Activated gamma-delta T cell treated with Interleukin-2 at 50 U/mL for 16 hours (primary cell): ENCODE measurements at regions not wholly inside any gene's neighbourhood (a gene's known extent, or its start where the extent isn't known, plus 50 kb on each side); places are given as distances from the start of the nearest gene placed in this dataset.

Experiments
- DNase-seq: peaks from one replicate; pipeline ENCODE4 v3.0.0-alpha.2; 2020

DNA sequence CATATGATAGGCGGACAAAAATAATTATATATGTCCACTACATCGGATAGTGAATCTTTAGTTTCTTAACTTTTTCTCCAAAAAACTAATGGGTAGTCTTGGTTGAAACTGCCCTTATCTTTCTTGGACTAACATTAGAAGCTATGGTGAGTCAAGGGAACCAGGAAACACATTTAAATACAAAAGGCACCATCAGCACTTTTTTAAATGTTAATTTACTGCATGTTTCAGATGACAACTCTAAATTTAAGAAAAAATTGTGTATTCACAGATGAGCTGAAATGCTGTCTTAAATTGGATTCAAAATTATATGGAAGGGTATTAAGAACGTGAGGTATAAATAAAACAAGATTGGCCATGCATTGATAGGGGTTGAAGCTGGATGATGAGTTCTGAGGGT lies 75.6 kb upstream of the CERS6 start:
- DNase-seq = no peak

DNA sequence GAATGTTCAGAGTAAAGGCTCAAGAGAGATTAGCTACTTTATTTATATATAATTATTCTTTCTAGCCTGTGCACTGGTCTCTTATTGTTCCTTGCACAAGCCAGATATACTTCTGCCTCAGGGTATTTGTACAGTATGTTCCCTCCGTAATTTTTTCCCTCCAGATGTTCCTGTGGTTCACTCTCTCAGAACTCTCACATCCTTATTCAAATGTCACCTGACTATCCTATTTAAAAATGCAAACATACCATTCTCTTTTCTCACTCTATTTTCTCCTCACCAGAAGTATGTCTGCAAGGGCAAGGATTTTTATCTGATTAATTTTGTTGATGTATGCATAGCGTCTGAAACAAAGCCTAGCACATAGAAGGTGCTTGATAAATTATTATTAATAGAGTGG lies 64.0 kb upstream of the CERS6 start:
- DNase-seq = no peak

GRCh38 chr2:168392797-168393196 lies 63.3 kb upstream of the CERS6 start:
- no peak for DNase-seq

DNA sequence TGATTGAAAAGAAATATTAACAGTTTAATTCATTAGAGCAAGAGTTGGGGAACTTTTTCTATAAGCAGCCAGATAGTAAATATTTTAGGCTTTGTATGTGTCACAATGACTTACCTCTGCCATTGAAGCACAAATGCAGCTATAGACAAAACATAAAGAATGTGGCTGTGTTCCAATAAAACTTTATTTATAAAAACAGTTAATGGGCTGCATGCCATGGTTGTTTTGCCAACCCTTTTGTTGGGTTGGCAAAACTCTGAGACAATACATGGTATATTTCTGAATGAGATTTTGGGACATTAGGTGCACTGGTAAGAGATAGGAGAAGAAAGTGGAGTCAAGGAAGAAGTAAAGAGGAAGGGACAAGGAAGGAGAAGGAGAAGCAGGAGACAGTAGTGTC lies 61.8 kb upstream of the CERS6 start:
- DNase-seq = no peak

GRCh38 chr2:168396131-168396530 lies 59.9 kb upstream of the CERS6 start:
- DNase-seq = no peak

DNA sequence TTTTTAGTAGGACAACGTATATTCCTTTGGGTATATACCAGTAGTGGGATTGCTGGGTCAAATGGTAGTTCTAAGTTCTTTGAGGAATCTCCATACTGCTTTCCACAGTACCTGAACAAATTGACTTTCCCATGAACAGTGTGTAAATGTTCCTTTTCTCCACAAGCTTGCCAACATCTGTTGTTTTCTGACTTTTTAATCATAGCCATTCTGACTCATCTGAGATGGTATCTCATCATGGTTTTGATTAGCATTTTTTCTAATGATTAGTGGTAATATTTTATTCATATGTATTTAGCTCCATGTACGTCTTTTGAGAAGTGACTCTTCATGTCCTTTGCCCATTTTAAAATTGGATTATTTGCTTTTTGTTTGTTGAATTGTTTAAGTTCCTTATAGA lies 58.4 kb upstream of the CERS6 start:
- DNase-seq = no peak

DNA sequence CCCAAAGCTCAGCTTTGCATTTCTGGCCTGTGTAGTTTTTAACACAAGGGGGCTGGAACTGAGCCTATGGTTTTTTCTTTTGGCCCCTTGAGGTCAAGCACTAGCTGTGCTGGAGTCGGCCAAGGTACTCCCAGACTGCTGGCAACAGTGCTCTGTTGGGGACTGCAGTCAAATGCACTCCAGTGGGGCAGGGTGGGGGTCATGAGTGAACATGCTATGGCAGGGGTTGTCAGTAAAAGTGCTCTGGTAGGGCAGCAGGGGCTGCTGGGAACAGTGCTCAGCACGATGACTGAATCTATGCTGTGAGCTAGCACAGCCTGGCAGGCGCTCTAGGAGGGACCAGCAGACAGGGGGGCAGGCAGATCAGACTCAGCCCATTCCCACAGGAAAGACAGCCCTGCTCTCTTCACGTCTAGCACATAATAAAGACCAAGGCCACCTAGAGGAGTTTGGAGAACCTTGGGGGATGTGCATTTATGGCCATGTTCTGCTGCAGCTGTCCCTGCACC lies 55.0 kb upstream of the CERS6 start:
- DNase-seq = no peak

- no peak for DNase-seq
These were observed 54.3 kb upstream of the CERS6 start for GRCh38 chr2:168401771-168402170.

DNA sequence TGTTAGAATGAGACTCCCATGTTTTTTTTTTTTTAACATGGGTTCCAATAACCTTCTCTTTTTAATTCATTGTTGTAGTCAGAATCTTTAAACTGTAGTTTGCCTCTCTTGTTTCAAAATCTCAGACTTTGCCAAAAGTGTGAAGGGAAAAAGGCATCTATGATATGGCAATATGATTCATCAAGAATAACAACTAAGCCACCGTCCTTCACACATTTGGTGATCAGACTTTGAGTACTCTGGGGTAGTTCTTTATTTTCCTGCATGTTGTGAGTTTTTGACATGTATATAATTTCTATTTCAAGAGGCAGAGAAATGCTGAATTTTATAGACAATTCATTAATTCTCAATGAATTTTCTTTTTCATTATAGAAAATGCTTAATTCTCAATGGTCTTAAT lies 53.5 kb upstream of the CERS6 start:
- DNase-seq = no peak

- no peak for DNase-seq
These were observed 52.3 kb upstream of the CERS6 start for GRCh38 chr2:168403736-168404135.

DNA sequence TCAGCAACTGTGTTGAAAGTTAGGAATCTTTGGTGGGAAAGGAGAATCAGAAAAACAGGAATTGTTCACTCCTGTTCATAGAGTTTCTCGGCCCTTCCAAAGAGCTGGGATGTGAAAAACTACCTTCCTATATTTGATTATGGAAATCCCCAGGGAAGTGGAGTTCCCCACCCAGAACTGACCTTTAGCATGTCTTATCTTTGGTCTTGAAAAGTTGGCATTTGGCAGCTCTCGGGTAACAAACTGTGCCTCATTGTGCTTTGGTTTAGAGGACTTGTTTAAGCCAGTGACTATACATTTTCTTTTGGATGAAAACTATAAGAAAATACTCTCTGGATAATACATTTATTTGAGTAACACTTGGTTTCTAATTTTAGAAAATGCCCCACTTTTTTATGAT lies 51.3 kb upstream of the CERS6 start:
- no peak for DNase-seq
